AG08395 (cell line): ENCODE measurements at regions not wholly inside any gene's neighbourhood (a gene's known extent, or its start where the extent isn't known, plus 50 kb on each side); places are given as distances from the start of the nearest gene placed in this dataset.

ENCODE experiments used
- DNase-seq: peaks from one replicate; pipeline ENCODE4 v3.0.0; 2012; ENCODE audit warnings: mixed read lengths, low spot score

- DNase-seq, result no peak
These were observed 553.9 kb upstream of the POM121L12 start for GRCh38 chr7:52481571-52481970.

- no peak for DNase-seq
These were observed 555.4 kb upstream of the POM121L12 start for GRCh38 chr7:52479990-52480389.

GRCh38 chr7:52475001-52475582 lies 560.3 kb upstream of the POM121L12 start:
- no peak for DNase-seq

GRCh38 chr7:52473756-52474155 lies 561.7 kb upstream of the POM121L12 start:
- no peak for DNase-seq

- no peak for DNase-seq
These were observed 563.3 kb upstream of the POM121L12 start for GRCh38 chr7:52472006-52472620.

GRCh38 chr7:52465216-52465615 lies 570.2 kb upstream of the POM121L12 start:
- DNase-seq, result no peak

GRCh38 chr7:52463341-52463740 lies 572.1 kb upstream of the POM121L12 start:
- DNase-seq, result no peak

- DNase-seq, result no peak
These were observed 573.0 kb upstream of the POM121L12 start for GRCh38 chr7:52462474-52462873.

- DNase-seq, result no peak
These were observed 579.9 kb upstream of the POM121L12 start for GRCh38 chr7:52455571-52455970.

GRCh38 chr7:52450816-52451215 lies 584.6 kb upstream of the POM121L12 start:
- DNase-seq, result no peak

- DNase-seq, result no peak
These were observed 587.8 kb upstream of the POM121L12 start for GRCh38 chr7:52447581-52448180.

- DNase-seq, result no peak
These were observed 599.2 kb upstream of the POM121L12 start for GRCh38 chr7:52436278-52436677.

GRCh38 chr7:52431082-52431815 lies 604.2 kb upstream of the POM121L12 start:
- DNase-seq, result no peak

- DNase-seq, result no peak
These were observed 612.2 kb upstream of the POM121L12 start for GRCh38 chr7:52423251-52423650.

GRCh38 chr7:52413051-52413450 lies 622.4 kb upstream of the POM121L12 start:
- DNase-seq, result no peak

GRCh38 chr7:52410032-52410431 lies 625.4 kb upstream of the POM121L12 start:
- no peak for DNase-seq

GRCh38 chr7:52406808-52407207 lies 628.6 kb upstream of the POM121L12 start:
- no peak for DNase-seq

- no peak for DNase-seq
These were observed 652.7 kb upstream of the POM121L12 start for GRCh38 chr7:52382731-52383130.

- DNase-seq, result no peak
These were observed 665.5 kb upstream of the POM121L12 start for GRCh38 chr7:52369922-52370321.

- DNase-seq, result no peak
These were observed 670.1 kb upstream of the POM121L12 start for GRCh38 chr7:52365349-52365748.

- DNase-seq, result no peak
These were observed 672.9 kb upstream of the POM121L12 start for GRCh38 chr7:52362521-52362920.

GRCh38 chr7:52360541-52360940 lies 674.9 kb upstream of the POM121L12 start:
- no peak for DNase-seq

- DNase-seq, result no peak
These were observed 680.4 kb upstream of the POM121L12 start for GRCh38 chr7:52355053-52355452.
